Stimulated activated naive B cell treated with anti-CD40 and anti-IgM and Interleukin-4, amounts not matched to agents 10 μg/mL and 1 μg/mL and 100 μg/mL, for 72 hours (primary cell): ENCODE measurements at regions not wholly inside any gene's neighbourhood (a gene's known extent, or its start where the extent isn't known, plus 50 kb on each side); places are given as distances from the start of the nearest gene placed in this dataset.
"Not testable (repeated sequence)": the region's sequence is repeated elsewhere in the genome, so short reads cannot be mapped to it uniquely, and the experiment has no call there.

Experiments
- ATAC-seq, 2 donors: fragments of 150-1000 bp; cut with Tn5 transposase; replicated peaks; 2 replicates each; pipeline ENCODE4 v1.10.0; 2021; ENCODE audit warnings: moderate library complexity in 1 of 2
- DNase-seq: peaks from one replicate; pipeline ENCODE4 v3.0.0; 2021
- H3K27ac Mint-ChIP-seq: one replicate; pipeline ENCODE4 v1.8.0; 2022; ENCODE audit warnings: mild to moderate bottlenecking, mixed read lengths
- H3K27me3 Mint-ChIP-seq, 2 donors: one replicate each; pipeline ENCODE4 v1.8.0; 2022; ENCODE audit warnings: mixed read lengths in 2 of 2
- H3K36me3 Mint-ChIP-seq, 2 donors: one replicate each; pipeline ENCODE4 v1.8.0; 2022; ENCODE audit warnings: mixed read lengths in 2 of 2, mild to moderate bottlenecking in 1 of 2
- H3K4me1 Mint-ChIP-seq, 2 donors: one replicate each; pipeline ENCODE4 v1.8.0; 2022; ENCODE audit warnings: mixed read lengths in 2 of 2, mild to moderate bottlenecking in 1 of 2
- H3K4me3 Mint-ChIP-seq, 2 donors: one replicate each; pipeline ENCODE4 v1.8.0; 2022; ENCODE audit warnings: mild to moderate bottlenecking in 2 of 2, mixed read lengths in 2 of 2, moderate library complexity in 1 of 2
- H3K9me3 Mint-ChIP-seq, 2 donors: one replicate each; pipeline ENCODE4 v1.8.0; 2022; ENCODE audit warnings: mixed read lengths in 2 of 2, mild to moderate bottlenecking in 1 of 2

DNA sequence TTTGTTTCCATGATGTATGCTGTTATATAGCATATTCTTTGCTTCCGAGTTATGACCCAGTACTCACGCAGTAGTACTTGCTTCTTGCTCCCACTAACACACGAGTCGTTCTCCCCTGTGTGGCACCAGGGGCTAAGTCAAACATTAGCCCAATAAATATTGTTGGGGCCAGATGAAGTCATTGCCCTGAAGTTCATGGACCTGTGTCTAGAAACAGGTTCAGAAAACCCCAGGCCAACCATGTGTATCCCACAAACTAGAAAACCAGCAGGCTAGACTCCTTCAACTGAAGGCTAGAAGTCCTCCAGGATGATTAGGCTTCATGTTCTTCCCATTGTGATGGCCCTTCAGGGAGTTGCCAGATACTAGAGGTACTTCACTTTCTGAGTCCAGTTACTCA lies 198.2 kb upstream of the RBM19 start:
- ATAC-seq: no peak
- Mint-ChIP-seq H3K27me3 (peaks cover 5 to 7% of the 10 kb centered on the region in 2 donors), H3K36me3 (no peaks in the 10 kb centered on the region), H3K4me3 (no peak overlapping the region), H3K27ac (no peak overlapping the region), H3K9me3 (no peaks in the 10 kb centered on the region), H3K4me1 (no peaks in the 10 kb centered on the region)
- DNase-seq: no peak

DNA sequence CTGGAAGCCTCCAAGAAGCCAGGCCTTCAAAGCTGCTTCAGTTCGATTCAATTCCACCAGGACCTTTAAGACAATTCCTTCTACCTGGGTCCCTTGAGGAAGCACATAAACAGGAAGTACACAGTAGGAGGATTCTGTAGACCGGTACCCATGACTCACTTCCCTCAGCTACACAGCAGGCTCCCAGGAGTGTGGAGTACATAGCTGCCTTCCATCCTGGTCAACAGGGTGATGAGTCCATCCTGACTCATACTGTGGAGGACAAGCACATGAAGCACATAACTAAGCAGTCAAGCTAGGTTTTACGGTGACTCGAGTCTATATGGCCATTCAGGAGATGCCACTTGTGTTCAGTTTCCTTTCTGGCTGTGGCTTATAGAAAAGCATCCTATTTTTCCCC lies 197.6 kb upstream of the RBM19 start:
- no peak for DNase-seq
- Mint-ChIP-seq H3K36me3 (no peaks in the 10 kb centered on the region), H3K27ac (no peak overlapping the region)

DNA sequence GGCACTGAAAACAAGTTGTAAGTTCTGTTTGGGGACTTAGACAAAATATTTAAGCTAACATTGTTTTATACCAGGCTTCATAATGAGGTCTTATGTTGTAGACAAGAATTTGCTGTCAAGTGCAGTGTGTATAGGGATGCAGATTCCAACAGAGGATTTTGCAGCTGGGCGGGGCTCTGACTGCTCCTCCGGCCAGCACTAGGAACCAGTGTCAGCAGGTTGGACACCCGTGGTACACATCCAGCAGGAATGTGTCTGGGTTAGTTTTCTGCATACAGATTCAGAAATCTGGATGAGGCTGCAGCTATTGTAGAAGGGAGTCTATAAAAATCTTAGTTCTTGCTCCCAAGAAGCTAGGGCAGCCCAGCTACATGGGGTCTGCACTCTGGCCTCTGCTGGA lies 194.3 kb upstream of the RBM19 start:
- DNase-seq (no peak), ATAC-seq (no peak)
- H3K27ac Mint-ChIP-seq: no peak overlapping the region
- peaks cover 5% of the 10 kb centered on the region in 2 donors for H3K27me3 Mint-ChIP-seq
- H3K9me3 Mint-ChIP-seq: peaks cover 0 to 3% of the 10 kb centered on the region in 2 donors
- H3K4me3 Mint-ChIP-seq: no peak overlapping the region
- H3K4me1 Mint-ChIP-seq: no peaks in the 10 kb centered on the region
- H3K36me3 Mint-ChIP-seq: no peaks in the 10 kb centered on the region

More for the DNA sequence above, 197.6 kb upstream of the RBM19 start:
- Mint-ChIP-seq H3K27me3 (peaks cover 5 to 7% of the 10 kb centered on the region in 2 donors), H3K4me1 (no peaks in the 10 kb centered on the region), H3K4me3 (no peak overlapping the region), H3K9me3 (no peaks in the 10 kb centered on the region)
- no peak for ATAC-seq

DNA sequence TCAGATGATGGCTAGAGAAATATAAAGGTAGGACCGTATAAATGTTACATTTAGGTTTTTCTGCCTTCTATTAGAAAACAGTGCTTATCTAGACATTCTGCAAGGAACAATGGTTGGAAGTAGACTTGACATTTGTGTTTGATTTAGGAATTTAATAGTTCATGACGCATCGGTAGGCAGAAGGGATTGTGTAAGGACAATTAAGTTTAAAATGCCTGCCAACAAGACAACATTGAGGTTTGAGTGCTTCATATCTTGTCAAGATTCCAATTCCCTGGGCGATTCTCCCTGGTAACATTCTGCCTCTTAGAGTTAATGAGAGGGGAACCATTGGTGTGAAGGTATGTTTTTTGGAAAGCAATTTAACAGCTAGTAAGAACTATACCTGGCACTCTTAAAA lies 186.8 kb upstream of the RBM19 start:
- peaks cover 0 to 6% of the 10 kb centered on the region in 2 donors for H3K27me3 Mint-ChIP-seq
- ATAC-seq (no peak), DNase-seq (no peak)
- no peak overlapping the region for H3K4me3 Mint-ChIP-seq
- no peaks in the 10 kb centered on the region for H3K4me1 Mint-ChIP-seq
- no peaks in the 10 kb centered on the region for H3K36me3 Mint-ChIP-seq
- H3K27ac Mint-ChIP-seq: no peak overlapping the region
- peaks cover 0 to 1% of the 10 kb centered on the region in 2 donors for H3K9me3 Mint-ChIP-seq

- H3K4me3 Mint-ChIP-seq: no peak overlapping the region
- ATAC-seq: no peak
- H3K27me3 Mint-ChIP-seq: peaks cover 0 to 8% of the 10 kb centered on the region in 2 donors
- H3K4me1 Mint-ChIP-seq: no peaks in the 10 kb centered on the region
- peaks cover 0 to 1% of the 10 kb centered on the region in 2 donors for H3K9me3 Mint-ChIP-seq
- no peak for DNase-seq
- no peak overlapping the region for H3K27ac Mint-ChIP-seq
- H3K36me3 Mint-ChIP-seq: no peaks in the 10 kb centered on the region
Observed at GRCh38 chr12:114152066-114152465, 185.9 kb upstream of the RBM19 start.

DNA sequence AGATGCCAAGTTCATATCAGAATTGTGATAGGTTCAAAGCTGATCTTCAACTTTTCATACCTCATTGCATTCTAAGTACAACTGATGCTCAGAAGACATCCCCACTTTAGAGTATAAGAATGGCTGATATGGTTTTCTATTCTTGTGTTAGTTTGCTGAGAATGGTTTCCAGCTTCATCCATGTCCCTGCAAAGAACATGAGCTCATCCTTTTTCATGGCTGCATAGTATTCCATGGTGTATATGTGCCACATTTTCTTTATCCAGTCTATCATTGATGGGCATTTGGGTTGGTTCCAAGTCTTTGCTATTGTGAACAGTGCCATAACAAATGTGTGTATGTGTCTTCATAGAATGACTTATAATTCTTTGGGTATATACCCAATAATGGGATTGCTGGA lies 184.5 kb upstream of the RBM19 start:
- H3K27ac Mint-ChIP-seq, H3K9me3 Mint-ChIP-seq, H3K4me3 Mint-ChIP-seq, H3K27me3 Mint-ChIP-seq, ATAC-seq, H3K4me1 Mint-ChIP-seq, DNase-seq, H3K36me3 Mint-ChIP-seq: not testable (repeated sequence)

GRCh38 chr12:114141921-114142564 lies 175.9 kb upstream of the RBM19 start:
- Mint-ChIP-seq H3K4me3 (no peak overlapping the region), H3K27ac (no peak overlapping the region), H3K9me3 (no peaks in the 10 kb centered on the region), H3K4me1 (no peaks in the 10 kb centered on the region), H3K27me3 (peaks cover 0 to 7% of the 10 kb centered on the region in 2 donors), H3K36me3 (no peaks in the 10 kb centered on the region)
- DNase-seq: no peak
- no peak for ATAC-seq

GRCh38 chr12:114140576-114140975 lies 174.5 kb upstream of the RBM19 start:
- Mint-ChIP-seq H3K36me3 (no peaks in the 10 kb centered on the region), H3K4me3 (no peak overlapping the region), H3K9me3 (no peaks in the 10 kb centered on the region), H3K4me1 (no peaks in the 10 kb centered on the region), H3K27ac (no peak overlapping the region), H3K27me3 (peaks cover 0 to 12% of the 10 kb centered on the region in 2 donors)
- DNase-seq (no peak), ATAC-seq (no peak)

DNA sequence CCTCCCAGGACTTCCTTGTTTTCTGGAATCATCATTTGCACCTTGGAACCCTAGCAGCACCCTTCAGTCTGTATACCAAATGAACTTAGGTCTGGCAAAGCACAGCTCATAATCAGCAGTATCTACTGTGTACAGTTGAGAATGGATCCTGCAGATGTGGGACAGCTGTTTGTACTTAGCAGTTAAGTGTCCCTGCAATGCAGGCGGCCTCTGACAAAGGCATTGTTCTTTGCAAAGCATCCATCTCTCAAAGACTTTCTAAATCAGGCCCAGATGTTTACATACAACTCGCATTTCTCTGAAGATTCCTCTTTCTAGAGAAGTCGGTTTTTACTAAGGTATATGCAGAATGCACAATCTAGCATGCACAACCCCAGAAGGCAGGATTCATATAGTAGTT lies 170.5 kb upstream of the RBM19 start:
- ATAC-seq: no peak
- Mint-ChIP-seq H3K36me3 (no peaks in the 10 kb centered on the region), H3K4me3 (no peak overlapping the region), H3K9me3 (no peaks in the 10 kb centered on the region), H3K27ac (no peak overlapping the region), H3K27me3 (peaks cover 0 to 18% of the 10 kb centered on the region in 2 donors), H3K4me1 (no peaks in the 10 kb centered on the region)
- no peak for DNase-seq

- no peaks in the 10 kb centered on the region for H3K4me1 Mint-ChIP-seq
- no peaks in the 10 kb centered on the region for H3K9me3 Mint-ChIP-seq
- no peak overlapping the region for H3K27ac Mint-ChIP-seq
- H3K27me3 Mint-ChIP-seq: peaks cover 0 to 15% of the 10 kb centered on the region in 2 donors
- ATAC-seq (no peak), DNase-seq (no peak)
- no peaks in the 10 kb centered on the region for H3K36me3 Mint-ChIP-seq
- H3K4me3 Mint-ChIP-seq: no peak overlapping the region
Observed at GRCh38 chr12:114134922-114135321, 168.8 kb upstream of the RBM19 start.

DNA sequence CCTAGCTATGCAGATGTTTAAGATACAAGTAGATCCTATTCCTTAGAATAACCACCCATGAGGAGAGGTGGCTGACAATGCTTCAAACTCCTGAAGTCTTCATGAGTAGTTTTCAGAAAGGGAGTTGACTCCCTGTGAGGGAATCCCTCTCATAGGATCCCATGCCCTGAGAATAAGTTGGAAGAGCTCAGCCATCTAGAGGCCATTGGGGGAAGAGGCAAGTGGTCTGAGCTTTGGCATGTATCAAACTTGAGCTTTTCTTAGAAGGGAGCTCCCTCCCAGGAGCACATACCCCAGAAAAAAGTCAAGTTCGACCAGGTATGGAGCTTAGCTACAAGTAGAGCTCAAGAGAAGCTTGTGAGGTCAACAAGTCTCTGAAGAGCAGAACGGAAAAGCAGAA lies 165.7 kb upstream of the RBM19 start:
- Mint-ChIP-seq H3K27me3 (peaks cover 0 to 9% of the 10 kb centered on the region in 2 donors), H3K9me3 (no peaks in the 10 kb centered on the region), H3K27ac (no peak overlapping the region), H3K4me1 (no peaks in the 10 kb centered on the region), H3K36me3 (no peaks in the 10 kb centered on the region), H3K4me3 (no peak overlapping the region)
- DNase-seq: no peak
- ATAC-seq: no peak

DNA sequence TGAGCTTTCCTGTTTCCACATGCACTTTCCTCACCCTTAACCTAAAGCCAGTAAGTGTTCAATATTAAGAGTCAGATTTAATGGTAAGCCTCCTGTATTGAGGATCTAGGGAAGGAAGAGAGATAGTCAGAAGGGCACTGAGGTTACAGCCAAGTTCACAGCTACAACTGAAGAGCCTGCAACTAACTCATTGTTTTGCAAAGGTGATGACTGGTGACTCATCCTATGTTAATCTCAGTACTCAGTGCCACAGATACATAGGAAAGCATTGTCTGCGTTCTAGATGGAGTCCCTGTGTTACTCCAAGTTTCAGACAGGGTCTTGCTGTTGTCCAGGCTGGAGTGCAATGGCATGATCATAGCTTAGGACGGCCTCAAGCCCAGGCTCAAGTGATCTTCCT lies 157.0 kb upstream of the RBM19 start:
- Mint-ChIP-seq H3K36me3 (no peaks in the 10 kb centered on the region), H3K4me1 (no peaks in the 10 kb centered on the region), H3K9me3 (no peaks in the 10 kb centered on the region), H3K27ac (no peak overlapping the region), H3K4me3 (no peak overlapping the region), H3K27me3 (no peaks in the 10 kb centered on the region)
- DNase-seq: no peak
- ATAC-seq: no peak

DNA sequence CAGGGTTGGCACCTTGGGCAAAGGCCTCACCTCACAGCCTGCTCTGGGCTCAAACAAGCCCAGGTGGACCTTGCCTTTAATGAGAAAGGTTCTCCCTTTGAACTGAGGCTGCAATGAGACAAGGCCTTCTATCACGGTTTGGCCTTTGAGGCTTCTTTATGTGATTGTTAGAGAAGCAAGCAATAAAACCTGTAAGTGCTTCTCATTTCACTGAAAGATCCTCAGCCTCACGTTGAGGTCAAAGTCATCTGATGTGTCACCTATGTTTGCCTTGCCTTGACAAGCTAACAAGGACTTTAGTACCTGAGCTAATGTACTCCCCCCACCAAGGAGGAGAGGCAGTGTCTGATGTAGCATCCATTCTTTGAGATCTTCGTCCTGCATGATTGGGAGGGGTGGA lies 155.9 kb upstream of the RBM19 start:
- Mint-ChIP-seq H3K27ac (no peak overlapping the region), H3K9me3 (no peaks in the 10 kb centered on the region), H3K4me3 (no peak overlapping the region), H3K4me1 (no peaks in the 10 kb centered on the region), H3K27me3 (no peaks in the 10 kb centered on the region), H3K36me3 (no peaks in the 10 kb centered on the region)
- no peak for ATAC-seq
- no peak for DNase-seq

DNA sequence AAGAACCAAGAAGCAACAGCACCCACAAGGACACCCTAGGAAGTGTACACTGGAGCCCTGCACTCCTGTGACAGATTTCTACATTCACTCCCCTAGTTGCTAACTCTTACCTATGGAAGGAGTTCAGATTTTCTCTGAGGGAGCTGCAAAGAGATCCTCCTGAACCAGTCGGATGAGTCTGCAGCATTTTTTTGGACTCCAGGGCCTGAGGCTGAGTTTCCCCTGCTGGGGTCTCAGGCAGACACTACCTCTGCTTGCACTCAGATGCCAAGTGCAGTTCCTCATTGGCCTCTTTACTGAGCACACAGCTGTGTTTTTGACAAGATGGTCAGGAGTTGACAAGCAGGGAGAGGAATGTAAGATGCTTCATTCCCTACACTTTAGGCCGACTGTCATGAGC lies 153.2 kb upstream of the RBM19 start:
- DNase-seq (no peak), ATAC-seq (no peak)
- Mint-ChIP-seq H3K4me1 (no peaks in the 10 kb centered on the region), H3K36me3 (no peaks in the 10 kb centered on the region), H3K27me3 (peaks cover 0 to 6% of the 10 kb centered on the region in 2 donors), H3K4me3 (no peak overlapping the region), H3K9me3 (peaks cover 0 to 3% of the 10 kb centered on the region in 2 donors), H3K27ac (no peak overlapping the region)

DNA sequence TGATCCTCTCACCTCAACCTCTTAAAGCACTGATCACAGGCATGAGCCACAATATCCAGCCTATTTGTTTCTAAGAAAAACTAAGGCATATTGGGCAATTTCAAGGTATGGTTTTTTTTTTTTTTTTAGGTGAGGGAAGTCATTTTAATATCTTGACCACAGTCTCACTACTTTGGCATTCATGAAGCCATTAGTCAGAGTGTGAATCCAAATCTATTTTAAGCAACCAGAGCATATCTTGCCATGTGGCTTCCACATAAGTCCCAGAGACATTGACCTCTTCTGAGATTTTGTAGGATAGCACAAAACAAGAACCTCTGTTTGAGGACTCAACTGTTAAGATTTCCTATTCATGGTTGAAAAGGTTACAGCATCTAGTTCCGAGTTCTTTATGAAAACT lies 130.3 kb upstream of the RBM19 start:
- H3K27ac Mint-ChIP-seq: no peak overlapping the region
- no peaks in the 10 kb centered on the region for H3K36me3 Mint-ChIP-seq
- no peaks in the 10 kb centered on the region for H3K27me3 Mint-ChIP-seq
- ATAC-seq: no peak
- no peak overlapping the region for H3K4me3 Mint-ChIP-seq
- peaks cover 0 to 9% of the 10 kb centered on the region in 2 donors for H3K9me3 Mint-ChIP-seq
- DNase-seq: no peak
- H3K4me1 Mint-ChIP-seq: no peaks in the 10 kb centered on the region

GRCh38 chr12:114093520-114093919 lies 127.4 kb upstream of the RBM19 start:
- DNase-seq: no peak
- Mint-ChIP-seq H3K4me1 (no peaks in the 10 kb centered on the region), H3K27me3 (no peaks in the 10 kb centered on the region), H3K27ac (no peak overlapping the region), H3K4me3 (no peak overlapping the region), H3K9me3 (peaks cover 0 to 9% of the 10 kb centered on the region in 2 donors), H3K36me3 (no peaks in the 10 kb centered on the region)
- no peak for ATAC-seq
